Retinal pigment epithelial cell (primary cell): ENCODE measurements at regions not wholly inside any gene's neighbourhood (a gene's known extent, or its start where the extent isn't known, plus 50 kb on each side); places are given as distances from the start of the nearest gene placed in this dataset.
A peak's percentile ranks its signal among the peaks of the same experiment; 100 is the strongest.

ENCODE experiments used
- DNase-seq: peaks from one replicate; pipeline ENCODE4 v3.0.0-alpha.2; 2010; ENCODE audit warnings: low read depth
- H3K4me3 ChIP-seq: 2 replicates; pipeline ENCODE4 v1.5.1; 2011; ENCODE audit warnings: mild to moderate bottlenecking, low read length, control low read depth, moderate library complexity
- CTCF ChIP-seq: conservative IDR thresholded peaks from 2 replicates; pipeline ENCODE4 v1.5.1; 2011; ENCODE audit warnings: low read depth, low read length, control low read depth, inconsistent platforms

GRCh38 chr12:67433385-67434175 is 164.4 kb downstream of the CAND1 start:
- peak; percentile 30 for DNase-seq
- TF ChIP-seq CTCF, result no peak

DNA sequence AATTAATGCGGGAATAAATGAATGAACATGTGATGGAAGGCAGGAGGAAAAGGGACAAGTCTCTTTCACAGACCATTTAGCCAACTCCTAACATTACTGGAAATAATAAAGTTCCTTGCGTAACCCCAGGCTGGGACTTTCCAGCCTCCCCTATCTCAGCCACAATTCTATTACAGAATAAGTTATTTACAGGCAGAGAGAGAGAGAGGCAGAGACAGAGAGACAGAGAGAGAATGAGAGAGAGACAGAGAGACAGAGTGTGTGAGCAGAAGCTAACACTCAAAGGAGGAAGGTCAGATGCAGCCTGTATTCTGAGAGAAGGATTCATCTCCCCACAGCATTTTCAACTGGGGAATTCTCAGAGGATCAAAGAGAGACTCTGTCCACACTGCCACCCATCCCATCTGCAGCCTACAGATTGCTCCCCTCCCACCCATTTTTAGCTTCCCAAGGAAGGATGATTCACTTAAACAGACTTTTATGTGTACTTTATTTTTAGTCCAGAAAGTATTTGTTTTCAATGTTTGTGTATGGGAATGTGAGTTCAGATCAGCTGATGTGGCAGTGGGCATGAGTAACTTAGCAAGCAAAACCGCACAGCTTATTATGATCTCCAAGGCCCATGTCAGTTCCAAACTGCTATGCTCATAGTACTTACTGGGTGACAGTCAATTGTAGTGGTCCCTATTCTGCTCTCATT is 165.7 kb downstream of the CAND1 start:
- peak; percentile 83 for DNase-seq
- TF ChIP-seq CTCF, result no peak
- H3K4me3 ChIP-seq, result no peak overlapping the region

More at GRCh38 chr12:67433385-67434175, 164.4 kb downstream of the CAND1 start:
- no peak overlapping the region for H3K4me3 ChIP-seq

DNA sequence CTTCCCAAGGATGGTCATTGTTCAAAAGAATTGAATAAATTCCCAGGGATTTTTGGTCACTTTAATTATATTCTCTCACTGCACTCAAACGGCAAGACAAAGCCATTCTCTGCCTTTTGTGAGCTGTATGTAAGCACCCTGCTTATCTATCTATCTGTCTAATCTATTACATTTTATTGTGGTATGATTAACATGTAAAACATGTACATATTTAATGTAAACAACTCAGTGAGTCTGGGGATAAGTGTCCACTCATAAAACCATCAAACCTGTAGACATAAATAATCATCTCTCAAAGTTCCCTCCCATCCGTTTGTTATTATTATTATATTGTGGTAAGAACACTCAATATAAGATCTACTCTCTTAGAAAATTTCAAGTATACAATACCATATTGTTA is 167.1 kb downstream of the CAND1 start:
- no peak for DNase-seq
- no peak for TF ChIP-seq CTCF
- H3K4me3 ChIP-seq, result no peak overlapping the region

- TF ChIP-seq CTCF, result no peak
- no peak overlapping the region for H3K4me3 ChIP-seq
- no peak for DNase-seq
Measured at GRCh38 chr12:67437011-67437410, 167.9 kb downstream of the CAND1 start.

GRCh38 chr12:67439611-67440010 is 170.5 kb downstream of the CAND1 start:
- no peak for TF ChIP-seq CTCF
- DNase-seq, result no peak
- no peak overlapping the region for H3K4me3 ChIP-seq

DNA sequence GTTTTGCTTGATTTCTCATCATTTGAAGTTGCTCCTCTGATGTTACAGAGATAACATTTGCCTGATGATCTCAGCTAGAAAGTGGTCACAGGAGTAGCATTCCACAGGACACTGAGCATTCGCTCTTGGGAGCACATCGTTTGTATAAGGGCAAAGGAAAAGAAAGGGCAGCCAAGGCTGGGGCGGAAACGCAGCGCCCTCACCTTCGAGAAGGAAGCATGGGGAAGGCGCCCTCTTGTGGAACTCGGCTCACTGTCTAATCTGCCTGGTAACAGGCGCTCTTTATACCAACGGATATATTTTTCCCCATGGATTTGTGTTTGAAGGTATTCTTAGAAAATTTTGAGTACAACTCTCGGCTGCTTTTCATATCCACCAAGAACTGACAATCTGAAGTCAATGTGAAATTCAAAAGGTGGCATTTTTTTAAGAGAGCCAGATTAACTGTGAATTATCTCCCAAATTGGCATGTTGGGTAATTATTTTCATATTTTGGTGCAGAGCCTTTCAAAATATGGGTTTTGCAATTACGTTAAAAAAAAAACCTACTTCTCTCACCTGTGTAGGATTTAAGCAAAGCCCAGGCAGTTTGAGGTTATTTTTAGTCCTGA is 172.7 kb downstream of the CAND1 start:
- peak; percentile 40 for DNase-seq
- peak; percentile 87 for TF ChIP-seq CTCF
- H3K4me3 ChIP-seq, result peak overlapping the region; percentile 10
